ENCODE measurements at regions not wholly inside any gene's neighbourhood (a gene's known extent, or its start where the extent isn't known, plus 50 kb on each side); places are given as distances from the start of the nearest gene placed in this dataset.

DNA sequence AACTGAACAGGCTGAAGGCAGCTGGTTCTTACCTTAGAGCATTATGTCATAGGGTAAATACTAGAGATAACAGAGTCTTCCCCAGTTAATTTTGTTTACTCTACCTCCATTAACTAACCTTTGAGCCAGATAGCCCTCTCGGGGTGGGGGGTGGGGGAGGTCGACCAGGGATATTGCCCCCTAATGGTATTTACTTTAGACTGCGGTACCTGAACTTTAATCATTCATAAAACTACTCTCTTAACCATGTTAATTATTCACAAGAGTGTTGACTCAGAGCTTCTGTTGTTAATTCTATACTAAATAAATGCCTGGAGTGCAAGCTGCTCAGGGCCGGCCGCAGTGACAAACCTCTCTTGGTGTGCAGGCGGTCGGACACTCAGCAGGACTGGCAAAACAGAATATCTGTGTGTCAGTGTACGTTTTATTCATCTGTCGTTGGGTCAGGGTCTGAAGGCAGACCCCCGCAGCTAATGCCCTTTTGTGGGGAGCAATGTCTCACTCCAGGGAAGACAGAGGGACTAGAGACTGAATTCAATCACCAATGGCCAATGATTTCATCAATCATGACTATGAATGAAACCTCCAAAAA is 152.4 kb upstream of the COL21A1 start:
- H2BK5ac ChIP-seq (ENCODE audit: low read depth, low read length, poor library complexity, severe bottlenecking), result no peak overlapping the region
- H3K4me2 ChIP-seq (ENCODE audit: low read depth, low read length), result no peak overlapping the region

More for the DNA sequence above, 152.4 kb upstream of the COL21A1 start:
- Histone ChIP-seq H2AK9ac (replicated peaks; ENCODE audit: low read depth, low read length, poor library complexity) (no peak overlapping the region), H3K4me1 (ENCODE audit: control insufficient read depth, insufficient read depth, low read length) (no peaks in the 10 kb centered on the region), H4K5ac (ENCODE audit: low read depth, low read length) (no peak overlapping the region), H3K79me1 (ENCODE audit: low read depth in 1 of 2, low read length in 2 of 2) (no peaks in the 10 kb centered on the region), H3K27ac (ENCODE audit: insufficient read depth, low read length) (no peak overlapping the region), H4K8ac (ENCODE audit: low read depth in 2 of 2, low read length in 2 of 2) (no peak overlapping the region), H2BK15ac (ENCODE audit: low read depth, low read length) (no peak overlapping the region), H2AK5ac (ENCODE audit: low read depth, low read length) (no peak overlapping the region), H2BK20ac (ENCODE audit: low read depth, low read length) (no peak overlapping the region), H3K9me3 (ENCODE audit: control insufficient read depth, insufficient read depth, low read length) (no peaks in the 10 kb centered on the region), H3K36me3 (ENCODE audit: control insufficient read depth, insufficient read depth, low read length) (no peaks in the 10 kb centered on the region), H3K14ac (replicated peaks; ENCODE audit: low read depth, low read length) (no peak overlapping the region), H2BK120ac (ENCODE audit: low read depth, low read length) (no peak overlapping the region), H3K9ac (ENCODE audit: low read depth, low read length) (no peak overlapping the region), H3K18ac (ENCODE audit: low read depth, low read length) (no peak overlapping the region), H3K56ac (ENCODE audit: extremely low read depth, insufficient read depth, low read length) (no peak overlapping the region), H3K9me1 (ENCODE audit: insufficient read depth, low read length) (no peaks in the 10 kb centered on the region), H4K20me1 (ENCODE audit: insufficient read depth, low read length) (no peaks in the 10 kb centered on the region), H4K91ac (ENCODE audit: insufficient read depth, low read depth, low read length) (no peak overlapping the region), H3K4ac (ENCODE audit: low read depth, low read length) (no peak overlapping the region), H3K23ac (ENCODE audit: low read depth, low read length) (no peak overlapping the region), H2AFZ (replicated peaks; ENCODE audit: low read length, poor library complexity) (no peak overlapping the region), H3K4me3 (ENCODE audit: insufficient read depth, low read depth, low read length) (no peak overlapping the region), H3K27me3 (ENCODE audit: control insufficient read depth, insufficient read depth, low read length) (no peaks in the 10 kb centered on the region)
- TF ChIP-seq CHD1 (IDR thresholded peaks at IDR 0.05; ENCODE audit: low read depth, low read length), result no peak
- no peak for TF ChIP-seq MXI1 (IDR thresholded peaks at IDR 0.05; ENCODE audit: borderline replicate concordance, low read depth, low read length)
- TF ChIP-seq RFX5 (IDR thresholded peaks at IDR 0.05; ENCODE audit: low read depth, low read length), result no peak
- no peak for TF ChIP-seq MAFK (IDR thresholded peaks at IDR 0.05; ENCODE audit: low read depth, low read length)
- no peak for TF ChIP-seq POLR2A (IDR thresholded peaks at IDR 0.05; ENCODE audit: low read depth, low read length)
- no peak for TF ChIP-seq BHLHE40 (IDR thresholded peaks at IDR 0.05; ENCODE audit: low read depth, low read length)
- TF ChIP-seq RAD21 (IDR thresholded peaks at IDR 0.05; ENCODE audit: low read length), result no peak
- no peak for TF ChIP-seq NFE2L2 (IDR thresholded peaks at IDR 0.05; ENCODE audit: low read depth, low read length)
- TF ChIP-seq, protein P1, sequence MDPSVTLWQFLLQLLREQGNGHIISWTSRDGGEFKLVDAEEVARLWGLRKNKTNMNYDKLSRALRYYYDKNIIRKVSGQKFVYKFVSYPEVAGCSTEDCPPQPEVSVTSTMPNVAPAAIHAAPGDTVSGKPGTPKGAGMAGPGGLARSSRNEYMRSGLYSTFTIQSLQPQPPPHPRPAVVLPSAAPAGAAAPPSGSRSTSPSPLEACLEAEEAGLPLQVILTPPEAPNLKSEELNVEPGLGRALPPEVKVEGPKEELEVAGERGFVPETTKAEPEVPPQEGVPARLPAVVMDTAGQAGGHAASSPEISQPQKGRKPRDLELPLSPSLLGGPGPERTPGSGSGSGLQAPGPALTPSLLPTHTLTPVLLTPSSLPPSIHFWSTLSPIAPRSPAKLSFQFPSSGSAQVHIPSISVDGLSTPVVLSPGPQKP (IDR thresholded peaks at IDR 0.05; ENCODE audit: borderline replicate concordance, low read depth, low read length), result no peak
- TF ChIP-seq MAZ (IDR thresholded peaks at IDR 0.05; ENCODE audit: borderline replicate concordance, low read depth, low read length), result no peak
- TF ChIP-seq RCOR1 (IDR thresholded peaks at IDR 0.05; ENCODE audit: insufficient replicate concordance, low read length), result no peak
- TF ChIP-seq, protein P2, sequence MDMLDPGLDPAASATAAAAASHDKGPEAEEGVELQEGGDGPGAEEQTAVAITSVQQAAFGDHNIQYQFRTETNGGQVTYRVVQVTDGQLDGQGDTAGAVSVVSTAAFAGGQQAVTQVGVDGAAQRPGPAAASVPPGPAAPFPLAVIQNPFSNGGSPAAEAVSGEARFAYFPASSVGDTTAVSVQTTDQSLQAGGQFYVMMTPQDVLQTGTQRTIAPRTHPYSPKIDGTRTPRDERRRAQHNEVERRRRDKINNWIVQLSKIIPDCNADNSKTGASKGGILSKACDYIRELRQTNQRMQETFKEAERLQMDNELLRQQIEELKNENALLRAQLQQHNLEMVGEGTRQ (IDR thresholded peaks at IDR 0.05; ENCODE audit: low read depth, low read length), result no peak
- TF ChIP-seq SMC3 (IDR thresholded peaks at IDR 0.05; ENCODE audit: low read depth, low read length), result no peak
- TF ChIP-seq CEBPB (IDR thresholded peaks at IDR 0.05; ENCODE audit: low read depth, low read length), result no peak
- DNase-seq (no peak), ATAC-seq (ENCODE audit: low read depth) (no peak)
- CTCF ChIA-PET, result no interaction called here
- BruUV-seq (replicated peaks), result no TSS peak
- intact Hi-C loops (cut with micrococcal nuclease), result no loop called here
- in situ Hi-C loops (cut with MboI; ENCODE audit: low sequenced_read_pairs), result no loop called here
- POLR2A ChIA-PET (ENCODE audit: unreplicated experiment), result no interaction called here
- WGBS, 2 experiments (ENCODE audit: extremely low coverage in 2 of 2, insufficient read length in 1 of 2), result 80% methylated on average over 1 of the region's 10 CpGs; no CpG with 5 or more reads in 1 of the 2 experiments
- dilution Hi-C loops (cut with HindIII; ENCODE audit: low sequenced_read_pairs, unreplicated experiment), result no loop called here

Measured in IMR-90 (cell line).